HEK293 (cell line): ENCODE measurements at regions not wholly inside any gene's neighbourhood (a gene's known extent, or its start where the extent isn't known, plus 50 kb on each side); places are given as distances from the start of the nearest gene placed in this dataset.

Experiments used
- CTCF ChIA-PET: fragments of 350-600 bp; formaldehyde crosslinking; extraction: SDS; loops from one replicate; lab custom pipeline; 2021; ENCODE audit warnings: antibody characterized with exemption; lab: Yijun Ruan, JAX
- POLR2A ChIA-PET: fragments of 300-600 bp; formaldehyde crosslinking; extraction: SDS; loops from one replicate; lab custom pipeline; 2020; ENCODE audit warnings: antibody characterized with exemption, inconsistent platforms; lab: Yijun Ruan, JAX
- H3K27ac ChIP-seq: fragments of 200-500 bp; sonication (Bioruptor generic); 2 replicates; pipeline ENCODE4 v1.5.1; 2014; ENCODE audit warnings: low read depth, low read length, control low read depth, inconsistent platforms; ENCODE audit errors: extremely low read depth
- H3K36me3 ChIP-seq, 2 experiments: fragments of 200-500 bp in 1 of 2; sonication (Bioruptor generic) in 1 of 2; 1 replicate in 1 of 2; 2 replicates in 1 of 2; pipeline ENCODE4 v1.5.1; 2014 to 2017; ENCODE audit warnings: inconsistent platforms in 2 of 2, low read length in 2 of 2; ENCODE audit not compliant: control insufficient read depth in 2 of 2, insufficient read depth in 1 of 2
- H3K4me1 ChIP-seq: fragments of 200-500 bp; sonication (Bioruptor generic); 2 replicates; pipeline ENCODE4 v1.5.1; 2014; ENCODE audit warnings: mild to moderate bottlenecking, low read length, inconsistent platforms; ENCODE audit not compliant: control insufficient read depth, insufficient read depth
- H3K4me3 ChIP-seq: 2 replicates; pipeline ENCODE4 v1.5.1; 2011; ENCODE audit warnings: low read depth, mild to moderate bottlenecking, control low read depth, low read length, moderate library complexity
- H3K9me3 ChIP-seq: fragments of 200-500 bp; sonication (Bioruptor generic); 2 replicates; pipeline ENCODE4 v1.5.1; 2014; ENCODE audit warnings: low read depth, low read length, inconsistent platforms; ENCODE audit not compliant: control insufficient read depth, insufficient read depth
- BCL11A ChIP-seq: fragments of 450-650 bp; formaldehyde crosslinking; IDR thresholded peaks from 2 replicates; pipeline ENCODE4 v1.5.1; 2016; ENCODE audit warnings: low read depth, missing biosample characterization, missing genetic modification characterization
- KLF7 ChIP-seq: fragments of 450-650 bp; formaldehyde crosslinking; IDR thresholded peaks from 2 replicates; pipeline ENCODE4 v1.5.1; 2016; ENCODE audit warnings: missing biosample characterization, missing genetic modification characterization, borderline replicate concordance
- KLF9 ChIP-seq: fragments of 450-650 bp; formaldehyde crosslinking; IDR thresholded peaks from 2 replicates; pipeline ENCODE4 v1.5.1; 2016; ENCODE audit warnings: missing biosample characterization, missing genetic modification characterization, low read depth
- MZF1 ChIP-seq: fragments of 450-650 bp; formaldehyde crosslinking; IDR thresholded peaks from 2 replicates; pipeline ENCODE4 v1.5.1; 2017; ENCODE audit warnings: missing biosample characterization, missing genetic modification characterization, borderline replicate concordance
- RBAK ChIP-seq: fragments of 450-650 bp; formaldehyde crosslinking; IDR thresholded peaks from 2 replicates; pipeline ENCODE4 v1.5.1; 2016; ENCODE audit warnings: missing biosample characterization, missing genetic modification characterization
- REPIN1 ChIP-seq: fragments of 450-650 bp; formaldehyde crosslinking; IDR thresholded peaks from 2 replicates; pipeline ENCODE4 v1.5.1; 2017; ENCODE audit warnings: missing biosample characterization, missing genetic modification characterization, low read depth
- SP2 ChIP-seq: fragments of 450-650 bp; formaldehyde crosslinking; IDR thresholded peaks from 2 replicates; pipeline ENCODE4 v1.5.1; 2016; ENCODE audit warnings: missing biosample characterization, missing genetic modification characterization
- YY1 ChIP-seq: fragments of 450-650 bp; formaldehyde crosslinking; IDR thresholded peaks from 2 replicates; pipeline ENCODE4 v1.5.1; 2018; ENCODE audit warnings: missing biosample characterization, missing genetic modification characterization
- ZBTB20 ChIP-seq: fragments of 450-650 bp; formaldehyde crosslinking; IDR thresholded peaks from 2 replicates; pipeline ENCODE4 v1.5.1; 2016; ENCODE audit warnings: missing biosample characterization, missing genetic modification characterization
- ZFHX2 ChIP-seq: fragments of 450-650 bp; formaldehyde crosslinking; conservative IDR thresholded peaks from 2 replicates; pipeline ENCODE4 v1.5.1; 2016; ENCODE audit warnings: missing biosample characterization, missing genetic modification characterization
- ZFP37 ChIP-seq: fragments of 450-650 bp; formaldehyde crosslinking; IDR thresholded peaks from 2 replicates; pipeline ENCODE4 v1.5.1; 2016; ENCODE audit warnings: missing biosample characterization, missing genetic modification characterization
- ZNF138 ChIP-seq: fragments of 450-650 bp; formaldehyde crosslinking; IDR thresholded peaks from 2 replicates; pipeline ENCODE4 v1.5.1; 2016; ENCODE audit warnings: missing biosample characterization, missing genetic modification characterization, borderline replicate concordance
- ZNF157 ChIP-seq: fragments of 450-650 bp; formaldehyde crosslinking; IDR thresholded peaks from 2 replicates; pipeline ENCODE4 v1.5.1; 2016; ENCODE audit warnings: missing biosample characterization, missing genetic modification characterization
- ZNF16 ChIP-seq: fragments of 450-650 bp; formaldehyde crosslinking; IDR thresholded peaks from 2 replicates; pipeline ENCODE4 v1.5.1; 2016; ENCODE audit warnings: low read depth, missing biosample characterization, missing genetic modification characterization
- ZNF169 ChIP-seq: fragments of 450-650 bp; formaldehyde crosslinking; IDR thresholded peaks from 2 replicates; pipeline ENCODE4 v1.5.1; 2016; ENCODE audit warnings: missing biosample characterization, missing genetic modification characterization
- ZNF2 ChIP-seq: fragments of 450-650 bp; formaldehyde crosslinking; IDR thresholded peaks from 2 replicates; pipeline ENCODE4 v1.5.1; 2016; ENCODE audit warnings: missing biosample characterization, missing genetic modification characterization
- ZNF239 ChIP-seq: fragments of 450-650 bp; formaldehyde crosslinking; IDR thresholded peaks from 2 replicates; pipeline ENCODE4 v1.5.1; 2016; ENCODE audit warnings: missing biosample characterization, missing genetic modification characterization
- ZNF354C ChIP-seq: fragments of 450-650 bp; formaldehyde crosslinking; IDR thresholded peaks from 2 replicates; pipeline ENCODE4 v1.5.1; 2016; ENCODE audit warnings: missing biosample characterization, missing genetic modification characterization, low read depth, borderline replicate concordance
- ZNF433 ChIP-seq: fragments of 450-650 bp; formaldehyde crosslinking; IDR thresholded peaks from 2 replicates; pipeline ENCODE4 v1.5.1; 2016; ENCODE audit warnings: missing biosample characterization, missing genetic modification characterization, low read depth
- ZNF555 ChIP-seq: fragments of 450-650 bp; formaldehyde crosslinking; conservative IDR thresholded peaks from 2 replicates; pipeline ENCODE4 v1.5.1; 2017; ENCODE audit warnings: missing biosample characterization, mild to moderate bottlenecking, missing genetic modification characterization, inconsistent platforms
- ZNF580 ChIP-seq: fragments of 450-650 bp; formaldehyde crosslinking; IDR thresholded peaks from 2 replicates; pipeline ENCODE4 v1.5.1; 2016; ENCODE audit warnings: missing biosample characterization, missing genetic modification characterization
- ZNF629 ChIP-seq: fragments of 450-650 bp; formaldehyde crosslinking; IDR thresholded peaks from 2 replicates; pipeline ENCODE4 v1.5.1; 2017; ENCODE audit warnings: missing biosample characterization, missing genetic modification characterization
- ZNF654 ChIP-seq: fragments of 450-650 bp; formaldehyde crosslinking; IDR thresholded peaks from 2 replicates; pipeline ENCODE4 v1.5.1; 2016; ENCODE audit warnings: low read depth, missing biosample characterization, missing genetic modification characterization
- ZNF670 ChIP-seq: fragments of 450-650 bp; formaldehyde crosslinking; IDR thresholded peaks from 2 replicates; pipeline ENCODE4 v1.5.1; 2016; ENCODE audit warnings: missing biosample characterization, missing genetic modification characterization, low read depth
- ZSCAN5A ChIP-seq: fragments of 450-650 bp; formaldehyde crosslinking; IDR thresholded peaks from 2 replicates; pipeline ENCODE4 v1.5.1; 2016; ENCODE audit warnings: missing biosample characterization, missing genetic modification characterization
- TF ChIP-seq, protein P1 (sequence below): fragments of 450-650 bp; formaldehyde crosslinking; IDR thresholded peaks from 2 replicates; pipeline ENCODE4 v1.5.1; 2016; ENCODE audit warnings: missing biosample characterization, missing genetic modification characterization

- Histone ChIP-seq H3K36me3 (no peaks in the 10 kb centered on the region), H3K9me3 (no peaks in the 10 kb centered on the region), H3K4me1 (no peaks in the 10 kb centered on the region), H3K27ac (no peak overlapping the region), H3K4me3 (no peak overlapping the region)
- CTCF ChIA-PET, result no interaction called here
- no peak for TF ChIP-seq SP2 (tag by site-specific recombination)
- TF ChIP-seq REPIN1 (tag by site-specific recombination), result no peak
- TF ChIP-seq ZNF138, result no peak
- no peak for TF ChIP-seq ZNF580 (tag by site-specific recombination)
- TF ChIP-seq MZF1 (tag by site-specific recombination), result no peak
- no peak for TF ChIP-seq KLF9
- TF ChIP-seq ZNF2 (tag by site-specific recombination), result no peak
- TF ChIP-seq ZNF654 (tag by site-specific recombination), result no peak
- TF ChIP-seq ZNF16, result no peak
- no peak for TF ChIP-seq YY1 (tag by site-specific recombination)
- no peak for TF ChIP-seq ZFHX2 (tag by site-specific recombination)
- no peak for TF ChIP-seq ZFP37 (tag by site-specific recombination)
- TF ChIP-seq KLF7 (tag by site-specific recombination), result no peak
- no peak for TF ChIP-seq ZNF670 (tag by site-specific recombination)
- no peak for TF ChIP-seq ZNF433 (tag by site-specific recombination)
- no peak for TF ChIP-seq RBAK
- POLR2A ChIA-PET, result no interaction called here
Observed at GRCh38 chr6:9576521-9576920, 838.4 kb downstream of the TFAP2A start.

GRCh38 chr6:9566096-9566495 lies 848.8 kb downstream of the TFAP2A start:
- Histone ChIP-seq H3K4me1 (no peaks in the 10 kb centered on the region), H3K9me3 (no peaks in the 10 kb centered on the region), H3K27ac (no peak overlapping the region)
- no peak for TF ChIP-seq ZNF157
- no peak for TF ChIP-seq ZNF555 (tag by site-specific recombination)
- no peak for TF ChIP-seq ZNF169 (tag by site-specific recombination)
- TF ChIP-seq ZNF629 (tag by site-specific recombination), result no peak
- TF ChIP-seq, protein P1, sequence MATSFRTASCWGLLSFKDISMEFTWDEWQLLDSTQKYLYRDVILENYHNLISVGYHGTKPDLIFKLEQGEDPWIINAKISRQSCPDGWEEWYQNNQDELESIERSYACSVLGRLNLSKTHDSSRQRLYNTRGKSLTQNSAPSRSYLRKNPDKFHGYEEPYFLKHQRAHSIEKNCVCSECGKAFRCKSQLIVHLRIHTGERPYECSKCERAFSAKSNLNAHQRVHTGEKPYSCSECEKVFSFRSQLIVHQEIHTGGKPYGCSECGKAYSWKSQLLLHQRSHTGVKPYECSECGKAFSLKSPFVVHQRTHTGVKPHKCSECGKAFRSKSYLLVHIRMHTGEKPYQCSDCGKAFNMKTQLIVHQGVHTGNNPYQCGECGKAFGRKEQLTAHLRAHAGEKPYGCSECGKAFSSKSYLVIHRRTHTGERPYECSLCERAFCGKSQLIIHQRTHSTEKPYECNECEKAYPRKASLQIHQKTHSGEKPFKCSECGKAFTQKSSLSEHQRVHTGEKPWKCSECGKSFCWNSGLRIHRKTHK (tag by site-specific recombination), result no peak
- TF ChIP-seq ZNF239 (tag by site-specific recombination), result no peak
- no peak for TF ChIP-seq KLF9
- TF ChIP-seq ZSCAN5A (tag by site-specific recombination), result no peak
- no peak for TF ChIP-seq ZNF354C (tag by site-specific recombination)
- no peak for TF ChIP-seq BCL11A (tag by site-specific recombination)
- no peak for TF ChIP-seq ZBTB20 (tag by site-specific recombination)
- TF ChIP-seq, all 188 proteins: peak for 0
- CTCF ChIA-PET, result interaction anchor here (0.5 to 1.0 kb wide), 2 partner anchors 16 to 309 kb away, joined by 3 to 5 read pairs; no protein-coding TSS in a partner anchor
- POLR2A ChIA-PET, result no interaction called here
- Histone ChIP-seq H3K4me3 (no peak overlapping the region), H3K36me3 (no peaks in the 10 kb centered on the region)
